ENCODE measurements at regions not wholly inside any gene's neighbourhood (a gene's known extent, or its start where the extent isn't known, plus 50 kb on each side); places are given as distances from the start of the nearest gene placed in this dataset.

GRCh38 chr2:8573942-8574195 is 108.0 kb upstream of the ID2 start:
- TF ChIP-seq CTCF (IDR thresholded peaks at IDR 0.05), result no peak
- TF ChIP-seq POLR2AphosphoS5 (IDR thresholded peaks at IDR 0.05), result no peak
